ENCODE measurements at regions not wholly inside any gene's neighbourhood (a gene's known extent, or its start where the extent isn't known, plus 50 kb on each side); places are given as distances from the start of the nearest gene placed in this dataset.
"Not testable (repeated sequence)": the region's sequence is repeated elsewhere in the genome, so short reads cannot be mapped to it uniquely, and the experiment has no call there.

- not testable (repeated sequence) for TF ChIP-seq SP1 (IDR thresholded peaks at IDR 0.05; ENCODE audit: low read depth, low read length); EZH2 (IDR thresholded peaks at IDR 0.05; ENCODE audit: low read depth, low read length, severe bottlenecking); HDAC2 (IDR thresholded peaks at IDR 0.05; ENCODE audit: borderline replicate concordance in 1 of 2, low read depth in 2 of 2, low read length in 2 of 2); POLR2A (IDR thresholded peaks at IDR 0.05; ENCODE audit: control extremely low read depth in 1 of 2, low read depth in 2 of 2, low read length in 2 of 2); ZNF274 (IDR thresholded peaks at IDR 0.05; ENCODE audit: borderline replicate concordance, extremely low read depth, low read length); CTCF (IDR thresholded peaks at IDR 0.05; ENCODE audit: control extremely low read depth in 1 of 3, insufficient read depth in 1 of 3, low read depth in 1 of 3, low read length in 3 of 3); EP300 (IDR thresholded peaks at IDR 0.05; ENCODE audit: borderline replicate concordance in 1 of 2, low read depth in 2 of 2, low read length in 2 of 2); BCL11A (IDR thresholded peaks at IDR 0.05; ENCODE audit: low read depth in 2 of 2, low read length in 2 of 2); KDM1A (IDR thresholded peaks at IDR 0.05; ENCODE audit: borderline replicate concordance, low read length); CHD1 (IDR thresholded peaks at IDR 0.05; ENCODE audit: low read depth, low read length)
Observed at GRCh38 chr5:38794037-38794436, 51.8 kb upstream of the OSMR start.

All from H1 (cell line).